OCI-LY7 (cell line): ENCODE measurements at regions not wholly inside any gene's neighbourhood (a gene's known extent, or its start where the extent isn't known, plus 50 kb on each side); places are given as distances from the start of the nearest gene placed in this dataset.

ENCODE experiments used
- EZH2phosphoT487 ChIP-seq: fragments of 200-600 bp; sonication (generic); IDR thresholded peaks from 2 replicates; pipeline ENCODE4 v1.6.1; 2018; ENCODE audit warnings: low read depth, borderline replicate concordance, mild to moderate bottlenecking, mixed run types, antibody characterized with exemption, low read length, moderate library complexity, mixed read lengths
- TF ChIP-seq, protein P1 (sequence below): fragments of 200-600 bp; sonication (generic); conservative IDR thresholded peaks from 2 replicates; pipeline ENCODE4 v1.5.1; 2014; ENCODE audit warnings: mild to moderate bottlenecking, antibody characterized with exemption, low read length, moderate library complexity, mixed read lengths

DNA sequence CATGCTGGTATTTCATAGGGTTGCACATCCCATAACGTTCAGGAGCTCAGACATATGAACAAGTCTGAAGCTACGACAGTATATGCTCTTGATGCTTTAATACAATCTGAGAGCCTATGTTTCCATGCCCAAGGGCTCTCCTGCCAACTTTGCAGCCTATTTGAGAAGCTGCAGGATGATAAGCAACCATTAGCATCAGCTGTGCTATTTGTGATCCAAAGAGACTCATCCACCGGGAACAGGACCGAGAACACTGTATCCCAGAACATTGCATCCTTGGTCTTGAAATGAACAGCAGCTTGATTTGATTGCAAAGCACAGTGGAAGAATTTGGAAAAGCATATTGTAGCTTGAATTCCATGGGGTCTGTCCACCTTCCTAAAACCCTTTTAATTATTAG is 156.2 kb upstream of the PTER start:
- TF ChIP-seq, protein P1, sequence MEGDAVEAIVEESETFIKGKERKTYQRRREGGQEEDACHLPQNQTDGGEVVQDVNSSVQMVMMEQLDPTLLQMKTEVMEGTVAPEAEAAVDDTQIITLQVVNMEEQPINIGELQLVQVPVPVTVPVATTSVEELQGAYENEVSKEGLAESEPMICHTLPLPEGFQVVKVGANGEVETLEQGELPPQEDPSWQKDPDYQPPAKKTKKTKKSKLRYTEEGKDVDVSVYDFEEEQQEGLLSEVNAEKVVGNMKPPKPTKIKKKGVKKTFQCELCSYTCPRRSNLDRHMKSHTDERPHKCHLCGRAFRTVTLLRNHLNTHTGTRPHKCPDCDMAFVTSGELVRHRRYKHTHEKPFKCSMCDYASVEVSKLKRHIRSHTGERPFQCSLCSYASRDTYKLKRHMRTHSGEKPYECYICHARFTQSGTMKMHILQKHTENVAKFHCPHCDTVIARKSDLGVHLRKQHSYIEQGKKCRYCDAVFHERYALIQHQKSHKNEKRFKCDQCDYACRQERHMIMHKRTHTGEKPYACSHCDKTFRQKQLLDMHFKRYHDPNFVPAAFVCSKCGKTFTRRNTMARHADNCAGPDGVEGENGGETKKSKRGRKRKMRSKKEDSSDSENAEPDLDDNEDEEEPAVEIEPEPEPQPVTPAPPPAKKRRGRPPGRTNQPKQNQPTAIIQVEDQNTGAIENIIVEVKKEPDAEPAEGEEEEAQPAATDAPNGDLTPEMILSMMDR = no peak
- TF ChIP-seq EZH2phosphoT487 = no peak
